GM21447 (cell line): ENCODE measurements at regions not wholly inside any gene's neighbourhood (a gene's known extent, or its start where the extent isn't known, plus 50 kb on each side); places are given as distances from the start of the nearest gene placed in this dataset.

Experiments
- ATAC-seq: cut with Tn5 transposase; IDR thresholded peaks from one replicate; pipeline ENCODE4 v1.9.1; 2021; ENCODE audit not compliant: unreplicated experiment

- ATAC-seq: no peak
These were observed 129.5 kb downstream of the SLC38A6 start for GRCh38 chr14:61110316-61111082.

- ATAC-seq: no peak
These were observed 128.2 kb downstream of the SLC38A6 start for GRCh38 chr14:61109288-61109687.

DNA sequence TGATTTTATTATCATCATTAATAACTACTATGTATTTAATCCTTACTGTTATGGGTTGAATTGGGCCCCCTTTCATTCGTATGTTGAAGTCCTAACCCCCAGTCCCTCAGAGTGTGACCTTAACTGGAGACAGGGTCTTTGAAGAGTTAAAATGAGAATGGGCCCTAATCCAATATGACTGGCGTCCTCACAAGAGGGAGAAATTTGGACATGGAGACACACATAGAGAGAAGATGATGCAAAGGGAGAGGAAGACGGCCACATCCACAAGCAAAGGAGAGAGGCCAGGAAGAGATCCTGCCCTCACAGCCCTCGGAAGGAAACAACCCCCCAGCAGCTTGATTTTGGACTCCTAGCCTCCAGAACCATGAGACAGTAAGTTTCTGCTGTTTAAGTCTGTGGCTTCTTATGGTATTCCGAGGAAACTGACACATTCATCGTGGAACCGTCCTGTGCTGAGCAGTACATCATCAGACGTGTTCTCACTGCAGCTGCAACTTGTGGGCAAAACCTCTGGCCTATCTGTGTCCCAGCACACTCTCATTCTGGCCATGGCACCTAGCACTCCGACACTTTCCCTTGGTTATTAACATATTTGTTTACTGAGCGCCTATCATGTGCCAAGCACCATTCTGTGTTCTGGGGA lies 127.6 kb downstream of the SLC38A6 start:
- no peak for ATAC-seq

GRCh38 chr14:61107869-61108493 lies 126.9 kb downstream of the SLC38A6 start:
- ATAC-seq: no peak

DNA sequence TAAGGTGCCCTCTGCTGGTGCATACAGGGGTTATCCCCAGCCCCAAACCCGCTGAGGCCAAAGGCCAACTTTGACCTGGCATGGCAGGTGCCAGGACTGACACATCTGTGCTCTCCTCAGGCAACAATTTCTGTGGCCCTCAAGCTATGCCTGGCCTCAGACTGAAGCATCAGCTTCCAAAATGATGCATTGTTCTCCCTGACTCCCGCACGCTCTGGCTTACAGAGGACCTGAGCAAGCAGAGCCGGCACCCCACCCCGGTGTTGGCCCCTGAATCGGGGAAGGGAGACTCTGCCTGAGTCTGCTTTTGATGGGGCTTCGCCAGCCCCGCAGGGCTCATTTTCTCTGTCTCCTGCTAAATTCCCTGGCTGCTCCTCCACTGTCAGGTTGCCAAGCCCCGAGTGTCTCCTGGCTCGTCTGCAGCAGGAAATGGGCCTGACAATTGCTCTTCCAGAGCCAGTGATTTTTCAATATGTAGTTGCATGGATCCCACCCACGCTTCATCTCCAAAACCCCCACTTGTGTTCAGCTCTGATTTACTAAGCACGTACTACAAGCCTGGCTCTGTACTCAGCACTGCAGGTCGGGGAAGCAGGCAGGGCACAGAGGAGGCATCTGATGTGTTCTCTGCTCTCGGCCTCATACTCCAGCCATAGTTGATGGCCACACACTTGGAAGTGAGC lies 126.1 kb downstream of the SLC38A6 start:
- ATAC-seq: no peak

- ATAC-seq: no peak
These were observed 125.4 kb downstream of the SLC38A6 start for GRCh38 chr14:61106271-61106958.

- no peak for ATAC-seq
These were observed 123.3 kb downstream of the SLC38A6 start for GRCh38 chr14:61104358-61104757.

DNA sequence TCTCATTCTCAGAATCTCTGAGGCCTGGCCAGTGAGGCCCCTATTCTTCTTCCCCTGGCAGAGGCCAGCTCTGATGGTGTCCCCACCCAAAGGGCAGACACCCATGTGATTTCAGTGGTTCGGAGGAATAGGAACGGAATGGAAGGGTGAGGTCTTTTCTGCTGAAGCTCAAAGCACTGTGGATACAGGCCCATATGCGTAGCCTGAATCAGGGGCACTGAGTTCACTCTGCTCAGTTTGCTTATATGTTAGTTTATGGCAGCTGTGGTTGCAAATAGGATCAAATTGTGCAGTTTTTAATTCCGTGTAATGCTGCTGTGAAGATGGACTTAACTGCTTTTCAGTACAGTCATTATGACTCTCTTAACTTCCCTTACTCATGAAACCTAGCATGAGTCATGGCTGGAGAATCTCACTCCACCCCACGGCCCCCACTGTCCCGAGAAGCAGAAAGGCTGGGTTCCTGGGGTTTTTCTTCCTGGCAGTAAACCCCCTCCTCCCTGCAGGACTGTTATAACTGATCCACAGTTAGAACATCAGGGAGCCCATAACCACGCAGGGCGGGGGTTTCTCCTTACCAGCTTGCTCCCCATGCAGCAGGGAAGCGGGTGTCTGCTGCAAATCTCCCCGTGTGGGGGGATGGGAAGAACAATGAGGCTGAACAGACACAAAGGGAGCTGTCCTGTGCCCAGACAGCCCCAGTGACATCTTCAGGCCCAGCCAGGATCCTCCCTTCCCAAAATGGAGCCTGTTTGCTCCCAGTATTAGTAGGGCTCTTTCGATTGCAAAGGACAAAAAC lies 122.7 kb downstream of the SLC38A6 start:
- ATAC-seq: peak; percentile 60

- no peak for ATAC-seq
These were observed 121.8 kb downstream of the SLC38A6 start for GRCh38 chr14:61102549-61103466.
